Karpas-422 (cell line): ENCODE measurements at regions not wholly inside any gene's neighbourhood (a gene's known extent, or its start where the extent isn't known, plus 50 kb on each side); places are given as distances from the start of the nearest gene placed in this dataset.
"Not testable (repeated sequence)": the region's sequence is repeated elsewhere in the genome, so short reads cannot be mapped to it uniquely, and the experiment has no call there.

Experiments
- DNase-seq: peaks from one replicate; pipeline ENCODE4 v3.0.0-alpha.2; 2015
- H2AFZ ChIP-seq: fragments of 200-600 bp; sonication (generic); 2 replicates; pipeline ENCODE4 v1.6.1; 2014; ENCODE audit warnings: antibody characterized with exemption, low read length, mixed read lengths
- H3K27ac ChIP-seq: fragments of 200-600 bp; sonication (generic); 2 replicates; pipeline ENCODE4 v1.5.1; 2014; ENCODE audit warnings: mild to moderate bottlenecking, low read length, moderate library complexity
- H3K27me3 ChIP-seq: fragments of 200-600 bp; sonication (generic); 2 replicates; pipeline ENCODE4 v1.6.1; 2014; ENCODE audit warnings: low read length, mixed read lengths
- H3K36me3 ChIP-seq: fragments of 200-600 bp; sonication (generic); 2 replicates; pipeline ENCODE4 v1.6.1; 2014; ENCODE audit warnings: low read length, mixed read lengths; ENCODE audit not compliant: insufficient read depth
- H3K4me1 ChIP-seq: fragments of 200-600 bp; sonication (generic); 2 replicates; pipeline ENCODE4 v1.6.1; 2014; ENCODE audit warnings: mild to moderate bottlenecking, low read length, mixed read lengths
- H3K4me2 ChIP-seq: fragments of 200-600 bp; sonication (generic); 2 replicates; pipeline ENCODE4 v1.6.1; 2014; ENCODE audit warnings: low read length, low read depth, mild to moderate bottlenecking; ENCODE audit not compliant: poor library complexity, severe bottlenecking
- H3K4me3 ChIP-seq: fragments of 200-600 bp; sonication (generic); 2 replicates; pipeline ENCODE4 v1.5.1; 2014; ENCODE audit warnings: mild to moderate bottlenecking, antibody characterized with exemption, low read length, mixed read lengths
- H3K79me2 ChIP-seq: fragments of 200-600 bp; sonication (generic); 2 replicates; pipeline ENCODE4 v1.6.1; 2014; ENCODE audit warnings: mild to moderate bottlenecking, low read length, mixed read lengths
- H3K9ac ChIP-seq: fragments of 200-600 bp; sonication (generic); 2 replicates; pipeline ENCODE4 v1.6.0; 2014; ENCODE audit warnings: low read length
- H3K9me2 ChIP-seq: fragments of 200-600 bp; sonication (generic), shearing (Covaris generic); replicated peaks from 2 replicates; pipeline ENCODE4 v1.6.0; 2014; ENCODE audit warnings: mild to moderate bottlenecking, low read length, moderate library complexity; ENCODE audit not compliant: insufficient read depth
- H3K9me3 ChIP-seq: fragments of 300-700, 200-600 bp; sonication (generic); 2 replicates; pipeline ENCODE4 v1.6.1; 2014; ENCODE audit warnings: low read length, mixed read lengths
- H4K20me1 ChIP-seq: fragments of 200-600 bp; sonication (generic); 2 replicates; pipeline ENCODE4 v1.6.1; 2014; ENCODE audit warnings: mild to moderate bottlenecking, antibody characterized with exemption, low read length, low read depth; ENCODE audit not compliant: insufficient read depth

DNA sequence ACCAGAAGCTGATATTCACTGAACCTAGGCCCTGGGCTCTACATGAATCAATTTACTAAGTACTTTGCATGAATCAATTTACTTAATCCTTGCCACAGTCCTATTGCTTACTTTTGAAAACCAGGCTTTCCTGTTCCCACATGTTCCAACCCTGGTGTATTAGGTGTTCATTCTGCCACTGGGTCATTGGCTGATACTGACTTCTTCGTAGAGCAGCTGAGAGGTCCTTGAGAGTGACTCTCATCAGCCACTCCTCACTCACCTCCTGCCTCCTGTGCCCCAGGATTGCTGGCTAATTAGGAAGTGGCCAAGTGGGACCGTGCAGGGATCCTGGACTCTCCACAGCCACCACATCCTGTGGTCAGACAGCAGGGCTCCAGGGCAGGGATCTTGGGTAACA is 109.5 kb upstream of the CXorf66 start:
- H3K27ac ChIP-seq = not testable (repeated sequence)

DNA sequence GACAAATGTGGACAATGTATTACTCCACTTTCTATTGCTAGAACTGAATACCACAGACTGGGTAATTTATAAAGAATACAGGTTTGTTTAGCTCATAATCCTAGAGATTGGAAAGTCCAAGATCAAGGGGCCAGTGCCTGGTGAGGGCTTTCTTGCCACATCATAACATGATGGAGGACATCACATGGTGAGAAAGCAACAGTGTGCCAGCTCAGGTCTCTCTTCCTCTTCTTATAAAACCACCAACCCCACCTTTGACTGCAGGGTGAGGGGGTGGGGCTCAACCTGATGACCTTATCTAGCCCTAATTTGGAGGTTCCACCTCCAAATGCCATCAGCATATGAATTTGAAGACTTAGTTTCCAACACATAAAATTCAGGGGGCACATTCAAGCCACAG is 105.7 kb upstream of the CXorf66 start:
- no peaks in the 10 kb centered on the region for H3K36me3 ChIP-seq
- H3K4me3 ChIP-seq = no peak overlapping the region
- H3K4me2 ChIP-seq = no peak overlapping the region
- H3K4me1 ChIP-seq = no peaks in the 10 kb centered on the region
- no peaks in the 10 kb centered on the region for H3K9me3 ChIP-seq
- no peaks in the 10 kb centered on the region for H4K20me1 ChIP-seq
- H3K9ac ChIP-seq = no peak overlapping the region
- no peaks in the 10 kb centered on the region for H3K27me3 ChIP-seq
- no peaks in the 10 kb centered on the region for H3K9me2 ChIP-seq
- no peak overlapping the region for H3K27ac ChIP-seq
- DNase-seq = no peak
- H3K79me2 ChIP-seq = no peaks in the 10 kb centered on the region
- no peak overlapping the region for H2AFZ ChIP-seq

More for the DNA sequence above, 109.5 kb upstream of the CXorf66 start:
- H3K27me3 ChIP-seq, H3K9ac ChIP-seq, H3K4me2 ChIP-seq, H3K79me2 ChIP-seq, H3K4me1 ChIP-seq, DNase-seq, H3K4me3 ChIP-seq, H4K20me1 ChIP-seq, H3K9me2 ChIP-seq, H3K9me3 ChIP-seq, H3K36me3 ChIP-seq, H2AFZ ChIP-seq: not testable (repeated sequence)

DNA sequence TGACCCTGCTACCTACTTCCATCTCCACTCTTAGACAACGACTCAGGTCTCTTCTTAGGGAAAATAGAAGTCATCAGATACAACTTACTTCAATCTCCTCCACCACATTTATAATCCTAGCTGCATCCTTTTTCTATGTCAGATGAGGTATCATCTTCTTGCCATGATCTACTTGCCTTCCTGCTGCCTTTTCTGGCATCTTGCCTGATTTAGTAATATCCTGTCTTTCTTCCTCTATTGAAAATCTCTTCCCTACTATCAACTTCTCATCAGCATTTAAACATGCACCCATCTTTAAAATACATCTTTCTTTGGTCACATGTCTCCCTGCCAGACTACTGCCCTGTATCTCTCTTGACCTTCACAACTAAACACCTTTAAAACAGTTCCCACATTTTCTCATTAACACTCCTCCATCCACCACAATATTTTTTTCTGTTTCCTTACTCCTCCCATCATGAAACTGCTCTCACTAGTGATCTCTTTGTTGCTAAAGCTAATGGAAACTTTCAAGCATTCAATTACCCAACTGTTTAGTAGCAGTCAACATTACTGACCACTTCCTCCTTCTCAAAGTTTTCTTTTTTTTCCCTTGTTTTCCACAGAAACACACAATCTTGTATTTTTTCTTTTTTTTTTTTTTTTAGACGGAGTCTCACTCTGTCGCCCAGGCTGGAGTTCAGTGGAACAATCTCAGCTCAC is 100.8 kb upstream of the CXorf66 start:
- Histone ChIP-seq H3K9me2 (no peaks in the 10 kb centered on the region), H3K27me3 (no peaks in the 10 kb centered on the region), H3K9me3 (no peaks in the 10 kb centered on the region), H3K9ac (no peak overlapping the region), H3K4me1 (no peaks in the 10 kb centered on the region), H3K4me3 (no peak overlapping the region), H3K36me3 (no peaks in the 10 kb centered on the region), H3K79me2 (no peaks in the 10 kb centered on the region), H3K27ac (no peak overlapping the region), H4K20me1 (no peaks in the 10 kb centered on the region), H2AFZ (no peak overlapping the region), H3K4me2 (no peak overlapping the region)
- no peak for DNase-seq

DNA sequence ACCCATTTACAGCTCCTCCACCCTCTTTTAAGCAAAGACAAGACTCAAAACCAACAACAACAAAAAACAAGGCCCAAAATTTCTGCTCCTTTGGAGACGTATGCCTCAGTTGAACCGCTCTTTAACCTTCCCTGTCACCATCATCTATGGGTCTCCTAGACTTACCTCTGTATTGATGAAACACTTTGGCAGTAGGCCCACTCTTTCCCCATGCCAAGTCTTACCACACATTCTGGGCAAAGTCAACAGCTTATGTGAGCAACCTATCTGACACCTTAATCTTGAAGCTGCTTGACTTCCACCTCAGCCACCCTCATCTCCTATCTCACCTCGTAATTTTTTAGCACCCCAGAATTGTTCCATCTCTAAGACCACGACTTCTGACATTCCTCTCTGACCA is 99.7 kb upstream of the CXorf66 start:
- Histone ChIP-seq H3K4me2 (no peak overlapping the region), H3K36me3 (no peaks in the 10 kb centered on the region), H3K27ac (no peak overlapping the region), H3K9me2 (no peaks in the 10 kb centered on the region), H3K4me3 (no peak overlapping the region), H3K4me1 (no peaks in the 10 kb centered on the region), H3K9me3 (no peaks in the 10 kb centered on the region), H3K79me2 (no peaks in the 10 kb centered on the region), H3K9ac (no peak overlapping the region), H3K27me3 (no peaks in the 10 kb centered on the region), H4K20me1 (no peaks in the 10 kb centered on the region), H2AFZ (no peak overlapping the region)
- DNase-seq = no peak

DNA sequence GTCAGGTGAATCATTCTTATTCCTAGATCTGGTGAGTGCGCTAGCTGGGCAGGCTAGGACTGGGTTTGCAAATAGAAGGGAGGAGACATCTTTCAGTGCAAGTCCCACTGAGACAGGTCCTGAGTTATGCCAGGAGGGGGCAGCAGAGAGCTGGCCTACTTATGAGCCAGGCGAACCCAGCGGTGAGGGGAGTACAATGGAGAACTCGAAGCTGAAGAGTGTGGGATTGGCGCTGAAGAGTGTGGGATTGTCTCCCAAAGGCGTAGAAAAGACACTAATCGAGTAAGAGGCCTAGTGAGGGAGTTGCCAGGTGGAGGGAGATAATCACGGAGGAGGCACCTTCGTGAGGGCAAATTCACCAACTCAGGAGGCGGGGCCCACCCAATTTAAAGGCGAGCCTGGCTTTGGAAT is 91.7 kb upstream of the CXorf66 start:
- H3K4me2 ChIP-seq = no peak overlapping the region
- no peaks in the 10 kb centered on the region for H3K79me2 ChIP-seq
- H3K9me3 ChIP-seq = no peaks in the 10 kb centered on the region
- H3K36me3 ChIP-seq = no peaks in the 10 kb centered on the region
- H2AFZ ChIP-seq = no peak overlapping the region
- no peaks in the 10 kb centered on the region for H4K20me1 ChIP-seq
- DNase-seq = peak; percentile 89
- H3K9me2 ChIP-seq = no peaks in the 10 kb centered on the region
- H3K4me1 ChIP-seq = no peaks in the 10 kb centered on the region
- H3K9ac ChIP-seq = no peak overlapping the region
- H3K4me3 ChIP-seq = no peak overlapping the region
- no peaks in the 10 kb centered on the region for H3K27me3 ChIP-seq
- H3K27ac ChIP-seq = no peak overlapping the region

DNA sequence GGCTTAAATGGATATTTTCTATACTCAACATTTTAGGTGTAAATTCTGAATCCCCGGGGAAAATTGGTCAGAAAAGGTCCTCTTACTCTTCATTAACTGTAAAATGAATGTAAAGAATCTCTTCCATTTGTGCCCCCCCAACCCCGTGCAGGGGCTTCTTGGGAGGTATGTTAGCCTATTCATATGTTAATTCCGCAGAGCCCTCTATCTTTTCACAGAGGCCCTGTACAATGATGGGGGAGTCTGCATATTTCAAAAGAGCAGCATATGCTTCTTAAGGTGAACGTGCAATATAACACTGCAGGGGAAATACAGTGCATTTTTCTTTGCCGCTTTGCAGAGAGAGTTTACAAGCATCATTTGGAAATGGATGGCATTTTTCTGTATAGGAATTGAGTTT is 88.5 kb upstream of the CXorf66 start:
- H3K4me2 ChIP-seq = no peak overlapping the region
- no peaks in the 10 kb centered on the region for H4K20me1 ChIP-seq
- no peak overlapping the region for H3K9ac ChIP-seq
- H3K4me1 ChIP-seq = no peaks in the 10 kb centered on the region
- H3K27me3 ChIP-seq = no peaks in the 10 kb centered on the region
- H3K79me2 ChIP-seq = no peaks in the 10 kb centered on the region
- no peaks in the 10 kb centered on the region for H3K9me2 ChIP-seq
- no peak overlapping the region for H3K4me3 ChIP-seq
- H2AFZ ChIP-seq = no peak overlapping the region
- no peak for DNase-seq
- no peaks in the 10 kb centered on the region for H3K36me3 ChIP-seq
- H3K27ac ChIP-seq = no peak overlapping the region
- H3K9me3 ChIP-seq = no peaks in the 10 kb centered on the region

DNA sequence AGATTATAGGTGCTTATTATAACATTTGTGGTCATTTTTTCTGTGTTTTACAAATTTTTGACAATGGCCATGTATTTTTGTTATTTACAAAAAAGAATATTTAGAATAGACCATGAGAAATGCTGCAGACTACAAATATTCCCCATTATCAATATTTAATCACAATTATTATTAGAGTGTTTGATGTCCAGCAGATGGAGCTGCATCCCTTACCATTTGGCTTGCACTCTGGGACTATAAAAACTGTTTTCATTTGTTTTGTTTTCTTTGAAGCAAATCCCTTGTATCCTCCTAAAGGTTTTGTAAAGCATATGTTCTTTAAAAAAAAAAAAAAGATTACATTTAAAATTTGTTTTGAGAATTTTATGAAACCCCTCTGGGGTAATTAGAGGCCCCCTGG is 85.6 kb upstream of the CXorf66 start:
- Histone ChIP-seq H3K4me1 (no peaks in the 10 kb centered on the region), H3K4me3 (no peak overlapping the region), H3K4me2 (no peak overlapping the region), H3K9me3 (0 out of 2 replicates have a peak, but pooled peaks cover 3% of the 10 kb centered on the region), H3K36me3 (no peaks in the 10 kb centered on the region), H2AFZ (no peak overlapping the region), H3K79me2 (no peaks in the 10 kb centered on the region), H4K20me1 (no peaks in the 10 kb centered on the region), H3K9me2 (no peaks in the 10 kb centered on the region), H3K9ac (no peak overlapping the region), H3K27me3 (no peaks in the 10 kb centered on the region), H3K27ac (no peak overlapping the region)
- peak; percentile 49 for DNase-seq

DNA sequence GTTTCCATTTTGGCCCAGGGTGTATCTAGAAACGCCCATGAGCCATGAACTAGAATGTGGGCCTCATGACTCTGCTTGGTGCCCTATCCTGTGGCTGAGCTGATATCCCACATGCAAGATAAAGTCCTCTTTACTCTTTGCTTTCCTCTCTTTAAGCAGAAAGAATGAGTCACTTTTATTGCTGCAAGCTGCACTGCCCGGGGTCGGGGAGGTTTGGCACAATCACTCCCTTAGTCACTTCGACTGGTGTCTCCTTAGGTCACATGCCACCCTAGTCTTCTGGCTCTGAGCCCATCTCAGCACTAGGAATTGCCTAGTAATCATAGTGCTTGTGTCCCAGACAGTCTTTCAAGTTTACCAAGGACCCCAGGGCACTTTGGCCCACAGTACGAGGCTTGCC is 75.1 kb upstream of the CXorf66 start:
- no peak overlapping the region for H3K9ac ChIP-seq
- H3K4me2 ChIP-seq = no peak overlapping the region
- no peaks in the 10 kb centered on the region for H3K79me2 ChIP-seq
- peaks cover 13% of the 10 kb centered on the region for H3K9me3 ChIP-seq
- no peaks in the 10 kb centered on the region for H3K27me3 ChIP-seq
- no peak overlapping the region for H3K4me3 ChIP-seq
- no peaks in the 10 kb centered on the region for H3K9me2 ChIP-seq
- H3K36me3 ChIP-seq = no peaks in the 10 kb centered on the region
- no peak overlapping the region for H3K27ac ChIP-seq
- H2AFZ ChIP-seq = no peak overlapping the region
- no peak for DNase-seq
- H4K20me1 ChIP-seq = no peaks in the 10 kb centered on the region
- H3K4me1 ChIP-seq = no peaks in the 10 kb centered on the region

DNA sequence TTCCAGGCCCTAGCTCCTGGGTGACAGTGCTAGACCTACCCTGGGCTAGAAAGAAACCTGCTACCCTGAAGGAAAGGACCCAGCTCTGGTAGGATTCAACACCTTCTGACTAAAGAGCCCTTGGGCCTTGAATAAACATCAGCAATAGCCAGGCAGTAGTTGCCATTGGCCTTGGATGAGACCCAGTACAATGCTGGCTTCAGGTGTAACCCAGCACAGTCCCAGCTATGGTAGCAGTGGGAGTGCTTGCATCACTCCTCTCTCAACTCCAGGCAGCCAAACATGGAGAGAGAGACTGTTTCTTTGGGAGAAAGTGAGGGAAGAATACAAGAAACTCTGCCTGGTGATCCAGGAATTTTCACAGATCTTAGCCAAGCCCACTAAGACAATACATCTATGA is 73.5 kb upstream of the CXorf66 start:
- no peaks in the 10 kb centered on the region for H3K9me2 ChIP-seq

More for the DNA sequence above, 73.5 kb upstream of the CXorf66 start:
- H3K4me3 ChIP-seq = no peak overlapping the region
- no peak for DNase-seq
- peaks cover 13% of the 10 kb centered on the region for H3K9me3 ChIP-seq
- no peak overlapping the region for H3K9ac ChIP-seq
- H3K27me3 ChIP-seq = no peaks in the 10 kb centered on the region
- H3K4me1 ChIP-seq = no peaks in the 10 kb centered on the region
- H3K27ac ChIP-seq = no peak overlapping the region
- H3K79me2 ChIP-seq = no peaks in the 10 kb centered on the region
- no peak overlapping the region for H3K4me2 ChIP-seq
- no peaks in the 10 kb centered on the region for H3K36me3 ChIP-seq
- no peaks in the 10 kb centered on the region for H4K20me1 ChIP-seq
- H2AFZ ChIP-seq = no peak overlapping the region
